Gastroesophageal sphincter (tissue), 4 donors: ENCODE measurements at regions not wholly inside any gene's neighbourhood (a gene's known extent, or its start where the extent isn't known, plus 50 kb on each side); places are given as distances from the start of the nearest gene placed in this dataset.

Experiments used
- ATAC-seq: fragments of 150-250 bp; one replicate; pipeline ENCODE4 v1.9.1; 2016; ENCODE audit warnings: mild to moderate bottlenecking, moderate library complexity
- H3K27ac ChIP-seq, 4 donors: fragments of 200-600 bp; sonication (generic) in 3 of 4; 1 replicate in 3 of 4; 2 replicates in 1 of 4; pipeline ENCODE4 v1.5.1; 2016 to 2019
- H3K27me3 ChIP-seq: fragments of 200-600 bp; sonication (generic); one replicate; pipeline ENCODE4 v1.5.1; 2019
- H3K36me3 ChIP-seq, 2 donors: fragments of 200-600 bp; sonication (generic); one replicate each; pipeline ENCODE4 v1.5.1; 2019; ENCODE audit warnings: control low read depth in 1 of 2
- H3K4me1 ChIP-seq, 3 donors: fragments of 200-600 bp; sonication (generic); 1 replicate in 2 of 3; 2 replicates in 1 of 3; pipeline ENCODE4 v1.5.1; 2016 to 2019; ENCODE audit warnings: control low read depth in 2 of 3
- H3K4me3 ChIP-seq, 2 donors: fragments of 200-600 bp; sonication (generic); one replicate each; pipeline ENCODE4 v1.5.1; 2019; ENCODE audit warnings: mild to moderate bottlenecking in 1 of 2, moderate library complexity in 1 of 2
- H3K9me3 ChIP-seq, 3 donors: fragments of 200-600 bp; sonication (generic); one replicate each; pipeline ENCODE4 v1.5.1; 2017 to 2019; ENCODE audit warnings: control low read depth in 2 of 3
- CTCF ChIP-seq, 4 experiments: fragments of 200-600 bp in 2 of 4; fragments of 450-650 bp in 2 of 4; sonication (generic) in 1 of 4; IDR thresholded peaks; one replicate each; pipeline ENCODE4 v1.5.1; 2017 to 2019; ENCODE audit warnings: antibody characterized with exemption in 4 of 4, mild to moderate bottlenecking in 2 of 4, moderate library complexity in 2 of 4
- EP300 ChIP-seq: sonication (generic); formaldehyde crosslinking; IDR thresholded peaks from one replicate; pipeline ENCODE4 v1.6.1; 2017; ENCODE audit warnings: antibody characterized with exemption, mild to moderate bottlenecking
- POLR2A ChIP-seq, 2 donors: fragments of 450-650 bp; IDR thresholded peaks; one replicate each; pipeline ENCODE4 v1.6.1; 2017; ENCODE audit warnings: antibody characterized with exemption in 2 of 2, mild to moderate bottlenecking in 2 of 2, moderate library complexity in 1 of 2
- POLR2AphosphoS5 ChIP-seq: sonication (generic); formaldehyde crosslinking; IDR thresholded peaks from one replicate; pipeline ENCODE4 v1.6.1; 2017; ENCODE audit warnings: antibody characterized with exemption
- WGBS, 2 donors: methylation state at CpG; one replicate each; pipeline ENCODE4 v1.1.5; 2018; ENCODE audit warnings: low coverage in 1 of 2; 5-methylcytosine and 5-hydroxymethylcytosine counted together

- Histone ChIP-seq H3K9me3 (peaks cover 0 to 20% (median 0%) of the 10 kb centered on the region in 3 donors), H3K27ac (no peak overlapping the region), H3K27me3 (no peaks in the 10 kb centered on the region), H3K4me1 (peaks cover 0 to 14% (median 4%) of the 10 kb centered on the region in 3 donors), H3K4me3 (no peak overlapping the region), H3K36me3 (no peaks in the 10 kb centered on the region)
- no peak for ATAC-seq
- WGBS, 2 donors = 64 to 74% methylated on average over 2 of the region's 2 CpGs
- no peak for TF ChIP-seq POLR2A (IDR thresholded peaks at IDR 0.05)
- no peak for TF ChIP-seq EP300
- TF ChIP-seq POLR2AphosphoS5 = no peak
- no peak for TF ChIP-seq CTCF (IDR thresholded peaks at IDR 0.05)
These were observed 470.4 kb upstream of the B3GALT2 start for GRCh38 chr1:193656841-193657240.

- no peak for ATAC-seq
- WGBS, 2 donors = 0 to 50% methylated on average over 1 of the region's 2 CpGs
- no peaks in the 10 kb centered on the region for H3K36me3 ChIP-seq
- no peaks in the 10 kb centered on the region for H3K27me3 ChIP-seq
- H3K9me3 ChIP-seq = peaks cover 0 to 34% (median 0%) of the 10 kb centered on the region in 3 donors
- TF ChIP-seq CTCF (IDR thresholded peaks at IDR 0.05) (no peak), EP300 (no peak), POLR2A (IDR thresholded peaks at IDR 0.05) (no peak), POLR2AphosphoS5 (no peak)
- peaks cover 0 to 14% (median 4%) of the 10 kb centered on the region in 3 donors for H3K4me1 ChIP-seq
- no peak overlapping the region for H3K4me3 ChIP-seq
- H3K27ac ChIP-seq = no peak overlapping the region
These were observed 468.7 kb upstream of the B3GALT2 start for GRCh38 chr1:193654951-193655735.

GRCh38 chr1:193649587-193649986, 463.2 kb upstream of the B3GALT2 start:
- no peaks in the 10 kb centered on the region for H3K4me1 ChIP-seq
- TF ChIP-seq POLR2A (IDR thresholded peaks at IDR 0.05) = no peak
- no peak overlapping the region for H3K27ac ChIP-seq
- H3K9me3 ChIP-seq = peaks cover 0 to 30% (median 0%) of the 10 kb centered on the region in 3 donors
- no peaks in the 10 kb centered on the region for H3K36me3 ChIP-seq
- ATAC-seq = no peak
- H3K4me3 ChIP-seq = no peak overlapping the region
- H3K27me3 ChIP-seq = no peaks in the 10 kb centered on the region
- WGBS, 2 donors = 56 to 95% methylated on average over 2 to 3 of the region's 3 CpGs

GRCh38 chr1:193634876-193635275, 448.5 kb upstream of the B3GALT2 start:
- Histone ChIP-seq H3K36me3 (no peaks in the 10 kb centered on the region), H3K4me3 (no peak overlapping the region), H3K27ac (no peak overlapping the region), H3K27me3 (no peaks in the 10 kb centered on the region), H3K9me3 (no peaks in the 10 kb centered on the region), H3K4me1 (no peaks in the 10 kb centered on the region)
- no peak for ATAC-seq
- 89% methylated on average over 1 of the region's 1 CpG; no CpG with 5 or more reads in 1 of the 2 donors for WGBS, 2 donors
- TF ChIP-seq EP300 (no peak), POLR2A (IDR thresholded peaks at IDR 0.05) (no peak), CTCF (IDR thresholded peaks at IDR 0.05) (no peak), POLR2AphosphoS5 (no peak)

GRCh38 chr1:193634470-193634869, 448.1 kb upstream of the B3GALT2 start:
- Histone ChIP-seq H3K4me3 (no peak overlapping the region), H3K36me3 (no peaks in the 10 kb centered on the region), H3K4me1 (no peaks in the 10 kb centered on the region), H3K27me3 (no peaks in the 10 kb centered on the region), H3K9me3 (no peaks in the 10 kb centered on the region), H3K27ac (no peak overlapping the region)
- WGBS, 2 donors = 79 to 91% methylated on average over 2 of the region's 2 CpGs
- TF ChIP-seq CTCF (IDR thresholded peaks at IDR 0.05) (no peak), EP300 (no peak), POLR2AphosphoS5 (no peak), POLR2A (IDR thresholded peaks at IDR 0.05) (no peak)
- ATAC-seq = no peak
